NCI-H524 (cell line): ENCODE measurements at regions not wholly inside any gene's neighbourhood (a gene's known extent, or its start where the extent isn't known, plus 50 kb on each side); places are given as distances from the start of the nearest gene placed in this dataset.
A peak's percentile ranks its signal among the peaks of the same experiment; 100 is the strongest.

Experiments
- DNase-seq, 2 experiments: peaks; one replicate each; lab custom pipeline; 2025; lab: John Stamatoyannopoulos, UW

GRCh38 chr5:93058309-93058708 lies 522.7 kb downstream of the NR2F1-AS1 start:
- no peak for DNase-seq

- DNase-seq = no peak
Measured at GRCh38 chr5:93057311-93057710, 523.7 kb downstream of the NR2F1-AS1 start.

- no peak for DNase-seq
Measured at GRCh38 chr5:93055971-93056370, 525.0 kb downstream of the NR2F1-AS1 start.

- no peak for DNase-seq
Measured at GRCh38 chr5:93055561-93055960, 525.5 kb downstream of the NR2F1-AS1 start.

GRCh38 chr5:93054424-93055163 lies 526.4 kb downstream of the NR2F1-AS1 start:
- no peak for DNase-seq

GRCh38 chr5:93053825-93054224 lies 527.2 kb downstream of the NR2F1-AS1 start:
- no peak for DNase-seq

GRCh38 chr5:93048858-93049257 lies 532.2 kb downstream of the NR2F1-AS1 start:
- no peak for DNase-seq

- peak in 1 of 2 experiments; percentile 63 for DNase-seq
Measured at GRCh38 chr5:93044859-93045666, 536.0 kb downstream of the NR2F1-AS1 start.

GRCh38 chr5:93039888-93040287 lies 541.1 kb downstream of the NR2F1-AS1 start:
- no peak for DNase-seq

- no peak for DNase-seq
Measured at GRCh38 chr5:93034621-93035590, 546.1 kb downstream of the NR2F1-AS1 start.

- DNase-seq = peak in 1 of 2 experiments; percentile 16
Measured at GRCh38 chr5:93022796-93023447, 558.1 kb downstream of the NR2F1-AS1 start.

- no peak for DNase-seq
Measured at GRCh38 chr5:93022211-93022610, 558.8 kb downstream of the NR2F1-AS1 start.

- DNase-seq = peak; percentile 50 to 82
Measured at GRCh38 chr5:93019896-93020295, 561.1 kb downstream of the NR2F1-AS1 start.

GRCh38 chr5:93018461-93018860 lies 562.6 kb downstream of the NR2F1-AS1 start:
- DNase-seq = no peak

GRCh38 chr5:93017849-93018248 lies 563.2 kb downstream of the NR2F1-AS1 start:
- no peak for DNase-seq

GRCh38 chr5:93017376-93017775 lies 563.6 kb downstream of the NR2F1-AS1 start:
- DNase-seq = no peak

- DNase-seq = no peak
Measured at GRCh38 chr5:93010616-93011015, 570.4 kb downstream of the NR2F1-AS1 start.

- no peak for DNase-seq
Measured at GRCh38 chr5:93010037-93010436, 571.0 kb downstream of the NR2F1-AS1 start.

- DNase-seq = no peak
Measured at GRCh38 chr5:93008502-93009207, 572.4 kb downstream of the NR2F1-AS1 start.

GRCh38 chr5:93006915-93007314 lies 574.1 kb downstream of the NR2F1-AS1 start:
- DNase-seq = no peak

GRCh38 chr5:92998456-92998855 lies 582.6 kb downstream of the NR2F1-AS1 start:
- no peak for DNase-seq
